HG03280 (cell line): ENCODE measurements at regions not wholly inside any gene's neighbourhood (a gene's known extent, or its start where the extent isn't known, plus 50 kb on each side); places are given as distances from the start of the nearest gene placed in this dataset.
"Not testable (repeated sequence)": the region's sequence is repeated elsewhere in the genome, so short reads cannot be mapped to it uniquely, and the experiment has no call there.

Source experiments
- ATAC-seq: cut with Tn5 transposase; IDR thresholded peaks from one replicate; pipeline ENCODE4 v1.9.1; 2021; ENCODE audit warnings: mild to moderate bottlenecking, moderate library complexity; ENCODE audit not compliant: unreplicated experiment

GRCh38 chr5:91244380-91245073 is 138.6 kb downstream of the ARRDC3 start:
- ATAC-seq = no peak

DNA sequence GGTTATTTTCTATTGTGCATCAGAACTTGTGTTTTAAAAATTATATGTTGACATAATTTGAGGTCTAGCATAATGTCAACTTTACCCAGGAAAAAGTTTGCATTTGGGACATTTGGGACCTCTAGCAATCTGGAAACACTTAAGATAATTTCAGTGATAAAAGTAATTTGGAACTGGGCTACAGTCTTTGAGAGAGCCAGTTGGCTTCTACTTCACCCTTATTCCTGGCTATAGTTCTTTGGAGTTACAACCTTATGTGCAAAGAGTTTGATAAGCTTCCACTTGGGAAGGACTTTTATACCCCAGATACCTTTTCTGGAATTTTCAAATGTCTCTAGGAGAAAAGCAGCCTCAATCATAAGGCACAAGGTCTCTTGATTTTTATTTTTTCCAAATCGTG is 139.3 kb downstream of the ARRDC3 start:
- no peak for ATAC-seq

DNA sequence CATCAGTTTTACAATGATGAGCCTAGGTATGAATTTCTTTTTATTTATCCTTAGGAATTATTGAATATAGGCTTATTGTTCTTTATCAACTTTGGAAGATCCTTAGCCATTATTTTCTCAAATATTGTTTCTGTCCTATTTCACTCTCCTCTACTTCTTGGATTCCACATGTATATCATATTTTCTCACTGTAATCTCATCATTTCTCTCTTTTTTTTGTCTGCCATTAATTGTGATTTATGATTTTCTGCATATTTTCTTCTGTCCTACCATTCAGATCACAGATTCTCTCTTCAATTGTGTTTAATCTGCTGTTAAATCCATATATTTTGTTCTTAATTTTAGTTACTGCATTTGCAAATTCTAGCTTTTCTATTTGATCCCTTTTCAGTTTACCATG is 139.8 kb downstream of the ARRDC3 start:
- ATAC-seq = no peak

GRCh38 chr5:91241460-91241859 is 141.7 kb downstream of the ARRDC3 start:
- ATAC-seq = not testable (repeated sequence)

- no peak for ATAC-seq
These were observed 142.9 kb downstream of the ARRDC3 start for GRCh38 chr5:91240175-91240574.

DNA sequence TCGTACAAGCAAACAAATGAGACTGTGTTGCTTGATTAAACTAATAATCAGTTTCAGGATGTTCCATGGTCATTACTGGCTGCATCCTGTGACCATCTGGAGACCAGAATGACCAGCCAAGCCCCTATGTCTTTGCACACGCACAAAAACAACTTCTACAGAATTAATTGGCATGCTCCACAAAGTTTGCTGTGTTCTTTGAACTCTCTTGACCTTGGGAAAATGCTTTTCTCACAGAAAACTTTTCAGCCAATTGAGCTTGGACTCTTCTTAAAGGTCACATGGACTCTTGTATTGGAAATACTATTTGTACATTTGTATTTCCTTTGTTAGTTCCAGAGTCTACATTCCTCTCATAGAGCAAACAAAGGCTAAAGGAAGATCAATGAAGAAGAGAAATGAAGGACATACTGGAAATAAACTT is 147.8 kb downstream of the ARRDC3 start:
- no peak for ATAC-seq

DNA sequence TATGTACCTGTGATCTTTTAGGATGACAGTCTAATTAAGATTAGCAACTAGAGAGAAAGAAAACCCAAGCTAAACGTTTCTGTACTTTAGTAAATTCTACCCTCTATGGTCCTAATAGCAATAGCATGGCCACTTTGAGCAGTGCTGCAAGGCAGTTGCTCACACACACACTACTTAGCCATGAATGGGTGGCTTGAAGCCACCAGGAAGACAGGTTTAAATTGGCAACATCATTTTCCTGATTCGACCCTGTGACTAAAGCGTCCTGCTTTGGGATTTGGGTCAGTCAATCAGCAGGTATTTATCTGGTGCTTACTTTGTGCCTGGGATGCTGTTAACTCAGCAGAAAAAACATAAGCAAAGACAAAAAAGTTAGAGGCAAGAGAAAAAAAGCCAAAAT is 150.6 kb downstream of the ARRDC3 start:
- no peak for ATAC-seq

DNA sequence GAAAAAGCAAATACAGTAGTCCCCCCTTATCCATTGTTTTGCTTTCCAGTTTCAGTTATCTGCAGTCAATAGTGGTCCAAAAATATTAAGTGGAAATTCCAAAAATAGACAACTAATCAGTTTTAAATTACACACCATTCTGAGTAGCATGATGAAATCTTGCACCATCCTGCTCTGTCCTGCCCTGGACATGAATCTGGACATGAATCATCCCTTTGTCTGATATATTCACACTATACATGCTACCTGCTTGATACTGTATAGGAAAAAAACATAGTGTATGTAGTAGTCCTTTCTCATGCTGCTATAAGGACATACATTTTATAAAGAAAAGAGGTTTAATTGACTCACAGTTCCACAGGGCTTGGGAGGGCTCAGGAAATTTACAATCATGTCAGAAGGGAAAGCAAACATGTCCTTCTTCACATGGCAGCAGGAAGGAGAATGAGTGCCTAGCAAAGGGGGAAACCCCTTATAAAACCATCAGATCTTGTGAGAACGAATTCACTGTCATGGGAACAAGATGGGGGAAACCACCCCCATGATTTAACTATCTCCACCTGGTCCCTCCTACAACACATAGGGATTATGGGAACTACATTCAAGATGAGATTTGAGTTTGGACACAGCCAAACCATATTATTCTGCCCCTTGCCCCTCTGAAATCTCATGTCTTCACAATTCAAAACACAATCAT is 153.9 kb downstream of the ARRDC3 start:
- no peak for ATAC-seq

DNA sequence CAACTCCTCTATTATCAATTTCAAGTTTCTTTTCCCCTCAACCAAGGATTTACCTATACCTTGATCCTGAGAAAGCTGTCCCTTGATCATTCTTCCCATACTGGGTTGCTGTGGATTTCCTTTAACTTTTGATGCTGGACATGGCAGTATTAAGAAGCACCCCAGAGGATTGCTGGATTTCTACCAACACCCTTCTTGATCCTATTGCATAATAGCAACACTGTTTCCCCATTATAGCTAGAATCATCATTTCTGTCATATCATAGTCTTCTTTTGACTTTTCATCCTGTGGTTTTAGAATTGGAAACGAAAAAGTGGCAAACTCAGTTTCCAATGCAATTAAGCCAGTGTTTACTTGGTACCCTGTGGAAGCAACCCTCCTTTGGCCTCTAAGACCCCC is 154.9 kb downstream of the ARRDC3 start:
- ATAC-seq = no peak

DNA sequence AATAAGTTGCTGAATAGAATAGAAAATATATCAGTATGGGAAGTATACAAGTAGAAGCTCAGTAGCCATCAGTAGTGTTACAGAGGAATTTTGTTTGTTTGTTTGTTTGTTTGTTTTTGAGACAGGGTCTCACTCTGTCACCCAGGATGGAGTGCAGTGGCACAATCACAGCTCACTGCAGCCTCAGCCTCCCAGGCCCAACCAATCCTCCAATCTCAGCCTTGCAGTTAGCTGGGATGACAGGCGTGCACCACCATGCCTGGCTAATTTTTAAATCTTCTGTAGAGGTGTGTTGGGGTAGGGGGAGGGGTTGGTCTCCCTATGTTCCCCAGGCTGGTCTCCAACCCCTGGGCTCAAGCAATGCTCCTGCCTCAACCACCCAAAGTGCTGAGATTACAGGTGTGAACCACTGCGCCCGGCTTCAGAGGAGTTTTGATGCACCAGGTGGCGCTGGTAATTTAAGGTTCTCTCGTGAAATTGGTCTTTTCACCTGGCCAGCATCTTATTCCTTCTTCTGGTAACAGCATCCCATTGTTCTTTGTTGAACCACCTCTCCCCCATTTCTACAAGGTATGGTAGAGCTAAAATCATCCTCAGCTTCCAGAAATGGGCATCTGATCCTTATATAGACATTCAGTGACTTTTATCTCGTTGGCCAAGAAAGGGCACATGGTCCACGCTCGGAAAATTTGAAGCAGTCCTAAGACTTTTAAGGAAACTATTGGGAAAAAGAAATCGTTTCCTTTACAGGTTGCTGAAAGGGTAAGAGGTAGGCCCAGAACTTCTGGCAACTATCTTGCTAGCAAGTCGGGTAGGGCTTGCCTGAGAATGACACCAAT is 157.1 kb downstream of the ARRDC3 start:
- no peak for ATAC-seq

GRCh38 chr5:91224969-91225368 is 158.1 kb downstream of the ARRDC3 start:
- ATAC-seq = no peak

DNA sequence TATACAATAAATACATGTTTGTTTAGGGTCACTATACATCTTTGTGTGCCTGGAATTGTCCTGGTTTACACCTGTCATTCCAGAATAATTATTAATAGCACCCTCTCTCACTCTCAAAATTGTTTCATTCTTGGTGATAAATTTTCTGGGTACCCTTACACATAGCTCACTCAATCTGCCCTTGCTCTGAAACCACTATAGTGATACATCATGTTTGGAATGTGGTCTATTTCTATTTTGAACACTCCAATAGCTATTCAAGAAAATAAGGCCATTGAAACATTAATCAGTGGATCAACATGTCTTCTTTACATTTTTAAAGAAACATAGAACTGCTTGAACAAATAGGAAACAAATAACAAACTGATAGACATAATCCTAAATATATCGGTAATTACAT is 158.7 kb downstream of the ARRDC3 start:
- no peak for ATAC-seq

- no peak for ATAC-seq
These were observed 159.2 kb downstream of the ARRDC3 start for GRCh38 chr5:91223886-91224285.

GRCh38 chr5:91222482-91222881 is 160.6 kb downstream of the ARRDC3 start:
- ATAC-seq = no peak

- no peak for ATAC-seq
These were observed 161.2 kb downstream of the ARRDC3 start for GRCh38 chr5:91221917-91222316.

DNA sequence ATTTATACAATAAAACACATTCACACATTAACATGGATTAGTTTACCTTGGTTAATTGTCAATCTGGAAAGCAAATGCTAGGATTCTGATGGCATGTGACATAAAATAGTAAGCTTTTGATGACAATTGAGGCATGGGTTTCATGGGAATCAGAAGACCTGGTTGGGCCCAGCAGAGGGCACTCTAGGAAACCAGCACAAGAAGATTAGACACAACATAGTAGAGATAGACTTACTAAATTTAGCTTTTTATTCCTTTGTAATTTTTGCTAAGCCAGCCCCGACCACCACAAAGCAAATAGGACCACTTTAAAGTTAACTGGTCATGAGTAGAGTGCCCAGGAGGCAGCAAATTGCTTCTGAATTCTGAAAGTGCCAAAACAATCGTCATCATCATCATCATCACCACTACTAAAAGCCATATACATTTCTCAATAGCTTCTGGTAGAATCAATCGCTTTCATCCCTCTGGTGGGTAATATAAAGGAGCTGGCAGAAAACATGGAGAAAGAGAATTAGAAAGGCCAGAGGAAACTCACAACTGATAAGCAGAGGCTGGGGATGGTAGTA is 163.2 kb downstream of the ARRDC3 start:
- ATAC-seq = no peak

GRCh38 chr5:91219091-91219802 is 163.9 kb downstream of the ARRDC3 start:
- ATAC-seq = no peak

DNA sequence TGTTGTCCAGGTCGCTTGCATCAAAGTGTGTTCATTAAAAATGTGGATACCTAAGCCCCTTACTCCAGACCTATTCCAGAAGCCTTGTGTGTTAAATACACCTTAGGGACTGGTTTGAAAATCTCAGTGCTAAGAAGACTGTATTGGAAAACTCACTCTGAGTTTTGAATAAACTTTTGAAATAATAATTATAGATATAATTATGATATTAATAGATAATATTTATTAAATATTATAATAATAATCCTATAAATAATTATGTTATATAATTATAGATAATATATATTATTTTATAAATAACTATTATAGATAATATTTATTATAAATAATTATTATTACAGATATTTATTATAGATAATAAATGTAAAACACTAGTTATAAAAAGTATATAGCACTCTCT is 165.3 kb downstream of the ARRDC3 start:
- ATAC-seq = no peak

- ATAC-seq = no peak
These were observed 168.5 kb downstream of the ARRDC3 start for GRCh38 chr5:91214571-91214970.
